Aorta (tissue), 5 donors: ENCODE measurements at regions not wholly inside any gene's neighbourhood (a gene's known extent, or its start where the extent isn't known, plus 50 kb on each side); places are given as distances from the start of the nearest gene placed in this dataset.
"Not testable (repeated sequence)": the region's sequence is repeated elsewhere in the genome, so short reads cannot be mapped to it uniquely, and the experiment has no call there.

Experiments
- ATAC-seq: fragments of 200-7000 bp; cut with Tn5 transposase; one replicate; pipeline ENCODE4 v1.9.1; 2022; ENCODE audit warnings: moderate library complexity; ENCODE audit not compliant: low FRiP score
- DNase-seq, 2 donors: peaks; one replicate each; pipeline ENCODE4 v3.0.0-alpha.2; 2020
- H3K27ac ChIP-seq, 2 donors: one replicate each; pipeline ENCODE4 v1.5.1; 2013; ENCODE audit warnings: low read length in 2 of 2, mild to moderate bottlenecking in 2 of 2, moderate library complexity in 2 of 2, control low read depth in 1 of 2, inconsistent platforms in 1 of 2, low read depth in 1 of 2
- H3K27me3 ChIP-seq, 2 donors: one replicate each; pipeline ENCODE4 v1.6.1; 2013; ENCODE audit warnings: control low read depth in 1 of 2, low read length in 1 of 2, mild to moderate bottlenecking in 1 of 2, moderate library complexity in 1 of 2; ENCODE audit not compliant: insufficient read depth in 2 of 2, control insufficient read depth in 1 of 2
- H3K36me3 ChIP-seq, 2 donors: one replicate each; pipeline ENCODE4 v1.6.1; 2013; ENCODE audit warnings: control low read depth in 1 of 2, low read length in 1 of 2, mild to moderate bottlenecking in 1 of 2; ENCODE audit not compliant: insufficient read depth in 2 of 2, control insufficient read depth in 1 of 2
- H3K4me1 ChIP-seq, 2 donors: one replicate each; pipeline ENCODE4 v1.6.1; 2013; ENCODE audit warnings: low read length in 2 of 2, control low read depth in 1 of 2, mild to moderate bottlenecking in 1 of 2, moderate library complexity in 1 of 2; ENCODE audit not compliant: insufficient read depth in 2 of 2, control insufficient read depth in 1 of 2
- H3K4me3 ChIP-seq, 2 donors: one replicate each; pipeline ENCODE4 v1.5.1; 2013; ENCODE audit warnings: low read length in 2 of 2, control low read depth in 1 of 2, mild to moderate bottlenecking in 1 of 2
- H3K9me3 ChIP-seq: one replicate; pipeline ENCODE4 v1.6.1; 2013; ENCODE audit warnings: mild to moderate bottlenecking, low read length; ENCODE audit not compliant: control insufficient read depth
- WGBS, 2 donors: extraction: QIAGEN DNeasy Blood & Tissue Kit; methylation state at CpG; one replicate each; pipeline ENCODE4 v1.1.7; 2013; 5-methylcytosine and 5-hydroxymethylcytosine counted together
- intact Hi-C, 2 donors: fragments of 100-400 bp; cut with DNase I; formaldehyde crosslinking; loops; one replicate each; pipeline versions ENCODE4 v1.14.2 to v1.15.0; 2022
- donor health status: healthy with polysubstance abuse.
- donor health status: Bipolar disorder and iron deficiency.
- donor health status: DM: no; HTN: no; CAD: no.
- donor health status: DM: no; HTN: no; CAD: no.
- donor health status: DM: yes; HTN: yes; CAD: no.

DNA sequence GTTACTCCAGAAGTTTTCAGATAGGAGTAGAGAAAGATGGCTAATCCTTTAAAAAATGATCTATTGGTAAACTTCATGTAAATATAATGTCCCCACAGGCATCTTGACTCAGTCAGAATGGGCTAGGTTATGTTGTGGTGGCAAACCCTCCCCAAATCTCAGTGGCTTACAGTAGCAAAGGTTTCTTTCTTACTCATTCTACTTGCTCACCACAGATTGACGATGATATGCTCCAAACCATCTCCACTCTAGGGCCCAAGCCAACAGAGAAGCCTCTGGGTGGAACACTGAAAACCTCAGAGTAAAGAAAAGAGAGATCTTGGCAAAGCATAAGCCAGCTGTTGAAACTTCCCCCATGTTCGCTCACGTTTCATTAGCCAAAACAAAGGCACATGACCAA is 146.4 kb downstream of the EMP1 start:
- Histone ChIP-seq H3K4me3 (no peak overlapping the region), H3K4me1 (no peaks in the 10 kb centered on the region), H3K27me3 (no peaks in the 10 kb centered on the region), H3K9me3 (peaks cover 1% of the 10 kb centered on the region), H3K36me3 (no peaks in the 10 kb centered on the region), H3K27ac (no peak overlapping the region)
- DNase-seq: no peak
- WGBS, 2 donors: 79% methylated on average over 3 of the region's 3 CpGs
- intact Hi-C loops: no loop called here
- no peak for ATAC-seq

DNA sequence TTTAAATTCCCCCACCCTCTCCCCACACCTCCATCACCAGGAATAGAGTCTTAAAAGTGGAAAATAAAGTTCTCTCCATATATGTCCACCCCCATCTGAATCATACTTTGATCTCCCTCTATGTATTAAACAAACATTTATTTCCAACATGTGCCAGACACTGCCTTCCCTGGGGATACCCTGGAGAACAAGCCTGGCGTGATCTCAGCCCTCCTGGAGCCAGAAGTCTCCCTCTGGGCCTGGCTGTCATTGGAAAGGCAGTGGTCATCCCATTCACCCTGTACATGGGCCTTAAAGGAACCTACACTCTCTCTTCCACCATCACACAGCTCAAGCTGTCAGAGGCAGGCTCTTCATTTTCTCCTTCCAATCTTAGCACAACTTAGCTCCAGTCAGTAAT is 143.6 kb downstream of the EMP1 start:
- no peak overlapping the region for H3K4me3 ChIP-seq
- 3 to 15% methylated on average over 1 of the region's 1 CpG for WGBS, 2 donors
- intact Hi-C loops: no loop called here
- DNase-seq: no peak
- no peaks in the 10 kb centered on the region for H3K9me3 ChIP-seq
- H3K4me1 ChIP-seq: peaks cover 0 to 2% of the 10 kb centered on the region in 2 donors
- no peak overlapping the region for H3K27ac ChIP-seq
- no peaks in the 10 kb centered on the region for H3K27me3 ChIP-seq
- H3K36me3 ChIP-seq: no peaks in the 10 kb centered on the region
- no peak for ATAC-seq

DNA sequence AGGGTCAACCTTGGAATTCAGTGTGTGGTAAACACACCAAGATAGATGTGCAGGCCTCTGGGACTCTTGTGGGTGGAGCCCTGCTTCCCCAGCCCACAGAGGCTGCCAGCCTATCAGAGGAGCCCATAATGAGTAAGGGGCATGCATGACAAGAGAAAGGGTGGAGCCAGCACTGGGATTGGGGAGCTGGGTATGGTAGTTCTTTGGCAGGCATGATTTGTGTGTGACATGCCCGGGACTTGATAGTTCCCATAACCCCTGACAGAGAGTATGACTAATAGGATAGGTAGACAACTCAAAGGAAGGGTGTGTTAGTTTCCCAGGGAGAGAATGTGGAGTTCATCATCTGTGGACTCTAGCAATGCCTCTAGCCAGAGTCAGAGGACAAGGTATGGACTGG is 143.0 kb downstream of the EMP1 start:
- H3K4me1 ChIP-seq: peaks cover 0 to 2% of the 10 kb centered on the region in 2 donors
- H3K27ac ChIP-seq: no peak overlapping the region

DNA sequence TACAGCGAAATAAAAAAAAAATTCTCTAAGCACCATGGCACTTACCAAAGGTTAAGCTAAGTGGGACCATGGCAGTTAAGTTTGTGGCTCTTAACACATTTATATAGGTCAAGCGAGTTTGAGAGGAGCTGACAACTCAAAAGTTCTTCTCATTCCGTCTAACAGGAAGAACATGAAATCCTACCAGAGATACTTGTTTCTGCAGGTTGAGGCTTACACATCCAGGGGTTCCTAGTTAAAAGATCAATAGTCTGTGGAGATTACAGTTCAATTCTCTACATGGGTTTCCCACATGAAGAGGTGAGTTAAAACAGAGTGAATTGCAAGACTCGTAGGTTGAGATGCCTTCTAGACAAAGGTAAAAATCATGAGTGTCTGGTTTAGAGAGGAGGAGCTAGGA is 142.6 kb downstream of the EMP1 start:
- no peak for DNase-seq
- ATAC-seq: no peak
- Histone ChIP-seq H3K36me3 (no peaks in the 10 kb centered on the region), H3K27ac (no peak overlapping the region), H3K9me3 (no peaks in the 10 kb centered on the region), H3K27me3 (no peaks in the 10 kb centered on the region), H3K4me1 (peaks cover 0 to 2% of the 10 kb centered on the region in 2 donors), H3K4me3 (no peak overlapping the region)
- 91 to 92% methylated on average over 4 of the region's 4 CpGs for WGBS, 2 donors
- intact Hi-C loops: no loop called here

More for the DNA sequence above, 143.0 kb downstream of the EMP1 start:
- H3K9me3 ChIP-seq: no peaks in the 10 kb centered on the region
- no peak for ATAC-seq
- no peaks in the 10 kb centered on the region for H3K36me3 ChIP-seq
- no peak for DNase-seq
- no peaks in the 10 kb centered on the region for H3K27me3 ChIP-seq
- H3K4me3 ChIP-seq: no peak overlapping the region
- intact Hi-C loops: no loop called here
- 70 to 74% methylated on average over 1 of the region's 1 CpG for WGBS, 2 donors

DNA sequence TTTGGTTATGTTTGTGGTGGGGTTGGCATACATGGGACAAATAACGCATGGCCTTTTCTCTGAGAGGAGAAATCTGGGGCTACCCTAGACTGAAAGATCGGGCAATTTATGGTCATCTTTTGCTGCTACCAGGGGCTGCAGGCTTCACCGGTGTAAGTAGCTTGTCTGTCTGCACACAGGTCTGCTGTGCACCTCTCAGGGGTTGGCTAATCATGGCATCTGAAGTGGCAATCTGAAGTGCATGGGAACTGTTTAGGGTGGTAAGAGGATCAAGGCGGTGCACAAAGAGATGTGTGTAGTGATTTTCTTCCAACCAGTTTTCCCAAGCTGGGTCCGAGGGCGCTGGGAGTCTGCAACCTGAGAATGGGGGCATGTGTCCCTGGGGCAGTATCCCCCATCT is 141.3 kb downstream of the EMP1 start:
- peaks cover 0 to 2% of the 10 kb centered on the region in 2 donors for H3K4me1 ChIP-seq
- no peaks in the 10 kb centered on the region for H3K9me3 ChIP-seq
- H3K27me3 ChIP-seq: no peaks in the 10 kb centered on the region
- H3K4me3 ChIP-seq: no peak overlapping the region
- no peak for DNase-seq
- H3K27ac ChIP-seq: no peak overlapping the region
- intact Hi-C loops: no loop called here
- no peak for ATAC-seq
- WGBS, 2 donors: 75 to 77% methylated on average over 6 of the region's 6 CpGs
- no peaks in the 10 kb centered on the region for H3K36me3 ChIP-seq

DNA sequence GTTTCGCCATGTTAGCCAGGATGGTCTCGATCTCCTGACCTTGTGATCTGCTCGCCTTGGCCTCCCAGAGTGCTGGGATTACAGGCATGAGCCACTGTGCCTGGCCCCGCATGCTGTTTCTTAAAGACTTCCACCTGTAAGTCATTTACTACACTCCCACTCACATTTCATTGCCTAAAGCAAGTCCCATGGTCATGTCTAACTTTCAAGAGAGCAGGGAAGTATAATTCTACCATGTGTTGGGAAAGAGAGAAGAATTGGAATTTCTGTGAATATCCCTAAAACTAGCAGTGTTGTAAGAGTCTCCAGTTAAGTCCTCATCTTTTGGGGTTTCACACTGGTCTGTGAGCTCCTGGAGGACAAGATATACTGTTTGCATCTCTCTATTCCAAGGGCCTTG is 139.7 kb downstream of the EMP1 start:
- intact Hi-C loops: no loop called here
- 87 to 91% methylated on average over 4 of the region's 4 CpGs for WGBS, 2 donors

DNA sequence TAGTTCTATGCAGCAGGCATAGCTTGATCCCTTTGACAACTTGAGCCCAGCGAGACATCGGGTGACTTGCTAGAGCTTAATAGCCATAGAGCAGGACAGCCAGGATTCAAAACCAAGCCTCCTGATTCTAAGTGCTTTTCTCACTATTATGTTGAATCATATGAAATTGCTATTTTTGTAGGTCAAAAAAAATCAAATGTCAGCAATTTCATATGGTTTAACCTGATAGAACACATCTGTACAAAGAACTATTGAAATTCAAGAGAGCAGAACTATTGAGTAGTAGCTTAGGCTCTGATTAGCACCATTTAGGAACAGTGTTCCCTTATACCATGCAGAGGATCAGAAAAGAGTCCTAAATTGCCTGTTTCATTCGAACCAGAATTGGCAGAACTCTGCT is 132.0 kb downstream of the EMP1 start:
- Histone ChIP-seq H3K36me3 (no peaks in the 10 kb centered on the region), H3K27ac (no peak overlapping the region), H3K9me3 (no peaks in the 10 kb centered on the region), H3K4me3 (no peak overlapping the region), H3K4me1 (no peaks in the 10 kb centered on the region), H3K27me3 (peaks cover 0 to 2% of the 10 kb centered on the region in 2 donors)
- no peak for DNase-seq
- intact Hi-C loops: no loop called here
- WGBS, 2 donors: 76 to 81% methylated on average over 3 of the region's 3 CpGs
- no peak for ATAC-seq

More for the DNA sequence above, 139.7 kb downstream of the EMP1 start:
- Histone ChIP-seq H3K36me3 (no peaks in the 10 kb centered on the region), H3K27me3 (no peaks in the 10 kb centered on the region), H3K9me3 (no peaks in the 10 kb centered on the region), H3K4me1 (peaks cover 0 to 2% of the 10 kb centered on the region in 2 donors), H3K27ac (no peak overlapping the region), H3K4me3 (no peak overlapping the region)
- DNase-seq: no peak
- ATAC-seq: no peak

DNA sequence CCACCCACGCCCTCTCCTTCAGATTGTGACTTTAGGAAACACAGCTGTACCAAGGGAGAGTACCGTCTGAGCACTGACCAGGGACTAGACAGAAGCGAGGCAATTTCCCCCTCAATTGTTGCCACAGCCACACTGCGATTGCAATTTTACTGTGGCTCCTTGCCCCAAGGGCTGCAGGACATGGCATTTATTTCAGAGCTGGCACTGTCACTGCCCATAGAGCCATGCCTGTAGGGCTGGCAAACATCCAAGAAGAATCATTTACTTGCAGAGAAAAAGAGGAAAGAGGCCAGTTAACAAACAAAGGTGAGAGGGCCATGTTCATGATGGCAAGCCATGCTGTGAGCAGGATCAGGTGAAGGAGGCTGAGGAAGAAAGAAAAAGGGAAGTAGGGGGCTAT is 129.6 kb downstream of the EMP1 start:
- 77 to 79% methylated on average over 4 of the region's 4 CpGs for WGBS, 2 donors
- Histone ChIP-seq H3K4me1 (no peaks in the 10 kb centered on the region), H3K27ac (no peak overlapping the region), H3K36me3 (no peaks in the 10 kb centered on the region), H3K27me3 (peaks cover 0 to 2% of the 10 kb centered on the region in 2 donors), H3K9me3 (no peaks in the 10 kb centered on the region), H3K4me3 (no peak overlapping the region)
- intact Hi-C loops: no loop called here
- no peak for DNase-seq
- no peak for ATAC-seq

DNA sequence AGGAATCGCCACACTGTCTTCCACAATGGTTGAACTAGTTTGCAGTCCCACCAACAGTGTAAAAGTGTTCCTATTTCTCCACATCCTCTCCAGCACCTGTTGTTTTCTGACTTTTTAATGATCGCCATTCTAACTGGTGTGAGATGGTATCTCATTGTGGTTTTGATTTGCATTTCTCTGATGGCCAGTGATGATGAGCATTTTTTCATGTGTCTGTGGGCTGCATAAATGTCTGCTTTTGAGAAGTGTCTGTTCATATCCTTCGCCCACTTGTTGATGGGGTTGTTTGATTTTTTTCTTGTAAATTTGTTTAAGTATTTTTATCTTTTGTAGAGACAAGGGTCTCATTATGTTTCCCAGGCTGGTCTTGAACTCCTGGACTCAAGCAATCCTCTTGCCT is 128.5 kb downstream of the EMP1 start:
- H3K4me1 ChIP-seq, H3K36me3 ChIP-seq, ATAC-seq, intact Hi-C loops, H3K27ac ChIP-seq, H3K9me3 ChIP-seq, H3K4me3 ChIP-seq, H3K27me3 ChIP-seq, DNase-seq: not testable (repeated sequence)
- 73 to 84% methylated on average over 2 of the region's 3 CpGs for WGBS, 2 donors
